ENCODE measurements at regions not wholly inside any gene's neighbourhood (a gene's known extent, or its start where the extent isn't known, plus 50 kb on each side); places are given as distances from the start of the nearest gene placed in this dataset.

DNA sequence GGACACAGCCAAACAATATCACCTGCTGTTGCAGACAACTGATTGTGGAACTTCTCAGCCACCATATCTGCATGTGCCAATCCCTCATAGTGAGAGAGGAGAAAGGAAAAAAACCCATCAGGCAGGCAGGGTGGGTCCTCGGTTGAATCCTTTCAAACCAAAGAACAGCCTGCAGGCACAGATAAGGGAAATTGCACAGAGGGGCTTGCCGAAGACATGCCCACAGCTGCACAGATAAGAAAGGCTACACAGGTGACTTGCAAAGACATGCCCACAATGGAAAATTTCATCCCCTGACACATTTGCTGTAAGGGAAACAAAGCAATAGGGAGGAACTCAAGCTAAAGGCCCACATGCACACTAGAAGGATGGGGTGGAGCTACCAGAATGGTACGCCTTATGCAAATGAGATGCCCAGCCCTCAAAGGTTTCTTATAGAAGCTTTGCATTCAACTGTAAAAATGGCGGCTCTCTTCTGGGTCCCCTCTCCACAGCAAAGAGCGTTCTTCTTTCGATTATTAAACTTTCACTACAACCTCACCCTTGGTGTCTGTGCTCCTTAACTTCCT, 170.0 kb upstream of the TMPO start:
- no peak for TF ChIP-seq CTCF (IDR thresholded peaks at IDR 0.05)
- no peak for TF ChIP-seq POLR2A (IDR thresholded peaks at IDR 0.05)
